A549 (cell line): ENCODE measurements at regions not wholly inside any gene's neighbourhood (a gene's known extent, or its start where the extent isn't known, plus 50 kb on each side); places are given as distances from the start of the nearest gene placed in this dataset.

Experiments
- CBX2 ChIP-seq: fragments of 200-600 bp; sonication (generic); IDR thresholded peaks from 2 replicates; pipeline ENCODE4 v1.6.1; 2016; ENCODE audit warnings: low read depth, mild to moderate bottlenecking, borderline replicate concordance
- EP300 ChIP-seq, 2 experiments: fragments of >200 bp; sonication (Bioruptor Twin); formaldehyde crosslinking; IDR thresholded peaks; 2 replicates in 1 of 2; 3 replicates in 1 of 2; pipeline ENCODE4 v1.6.1; 2016 to 2017
- GATA3 ChIP-seq: IDR thresholded peaks from 2 replicates; pipeline ENCODE4 v1.6.1; 2012; ENCODE audit warnings: borderline replicate concordance
- HDAC2 ChIP-seq: fragments of 200-600 bp; sonication (generic); IDR thresholded peaks from 2 replicates; pipeline ENCODE4 v1.6.1; 2016
- NR3C1 ChIP-seq: fragments of >200 bp; sonication (Bioruptor Twin); formaldehyde crosslinking; IDR thresholded peaks from 3 replicates; pipeline ENCODE4 v1.6.1; 2017
- POLR2A ChIP-seq: IDR thresholded peaks from 2 replicates; pipeline ENCODE4 v1.6.1; 2012; ENCODE audit warnings: mild to moderate bottlenecking, low read length
- ZNF302 ChIP-seq: fragments of 250-450 bp; sonication (Bioruptor Pico); IDR thresholded peaks from 2 replicates; pipeline ENCODE4 v1.9.0; 2021; ENCODE audit warnings: inconsistent platforms, mild to moderate bottlenecking, moderate library complexity
- TF ChIP-seq, protein P1 (sequence below): IDR thresholded peaks from 2 replicates; pipeline ENCODE4 v1.6.1; 2012
- TF ChIP-seq, protein P2 (sequence below): fragments of >200 bp; sonication (Bioruptor Twin); formaldehyde crosslinking; IDR thresholded peaks from 3 replicates; pipeline ENCODE4 v1.5.1; 2016
- TF ChIP-seq, protein P3 (sequence below): fragments of 150-350 bp; IDR thresholded peaks from 2 replicates; pipeline ENCODE4 v1.6.1; 2014; ENCODE audit warnings: low read depth, mild to moderate bottlenecking, low read length
- TF ChIP-seq, protein P4 (sequence below): IDR thresholded peaks from 2 replicates; pipeline ENCODE4 v1.6.1; 2012

DNA sequence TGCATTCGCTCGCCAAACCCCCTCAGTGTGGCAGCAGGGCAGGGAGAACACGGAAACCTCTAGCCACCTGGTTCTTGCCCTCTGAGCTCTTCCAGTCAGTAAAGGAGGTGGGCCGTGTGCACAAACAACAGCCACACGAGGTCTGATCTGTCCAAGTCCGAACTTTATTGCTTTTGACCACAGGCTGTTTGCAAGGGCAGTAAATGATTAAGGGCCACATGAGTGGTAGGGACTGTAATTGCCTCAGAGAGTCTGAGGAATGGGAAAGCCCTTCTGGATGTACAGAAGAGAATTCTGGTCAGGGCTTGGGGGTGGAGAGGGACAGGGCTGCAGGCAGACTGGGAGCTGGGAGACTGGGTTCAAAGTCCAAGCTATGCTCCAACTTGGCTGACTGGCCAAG lies 75.7 kb upstream of the LHX1 start:
- TF ChIP-seq, protein P1, sequence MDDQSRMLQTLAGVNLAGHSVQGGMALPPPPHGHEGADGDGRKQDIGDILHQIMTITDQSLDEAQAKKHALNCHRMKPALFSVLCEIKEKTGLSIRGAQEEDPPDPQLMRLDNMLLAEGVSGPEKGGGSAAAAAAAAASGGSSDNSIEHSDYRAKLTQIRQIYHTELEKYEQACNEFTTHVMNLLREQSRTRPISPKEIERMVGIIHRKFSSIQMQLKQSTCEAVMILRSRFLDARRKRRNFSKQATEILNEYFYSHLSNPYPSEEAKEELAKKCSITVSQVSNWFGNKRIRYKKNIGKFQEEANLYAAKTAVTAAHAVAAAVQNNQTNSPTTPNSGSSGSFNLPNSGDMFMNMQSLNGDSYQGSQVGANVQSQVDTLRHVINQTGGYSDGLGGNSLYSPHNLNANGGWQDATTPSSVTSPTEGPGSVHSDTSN: no peak
- TF ChIP-seq, protein P2, sequence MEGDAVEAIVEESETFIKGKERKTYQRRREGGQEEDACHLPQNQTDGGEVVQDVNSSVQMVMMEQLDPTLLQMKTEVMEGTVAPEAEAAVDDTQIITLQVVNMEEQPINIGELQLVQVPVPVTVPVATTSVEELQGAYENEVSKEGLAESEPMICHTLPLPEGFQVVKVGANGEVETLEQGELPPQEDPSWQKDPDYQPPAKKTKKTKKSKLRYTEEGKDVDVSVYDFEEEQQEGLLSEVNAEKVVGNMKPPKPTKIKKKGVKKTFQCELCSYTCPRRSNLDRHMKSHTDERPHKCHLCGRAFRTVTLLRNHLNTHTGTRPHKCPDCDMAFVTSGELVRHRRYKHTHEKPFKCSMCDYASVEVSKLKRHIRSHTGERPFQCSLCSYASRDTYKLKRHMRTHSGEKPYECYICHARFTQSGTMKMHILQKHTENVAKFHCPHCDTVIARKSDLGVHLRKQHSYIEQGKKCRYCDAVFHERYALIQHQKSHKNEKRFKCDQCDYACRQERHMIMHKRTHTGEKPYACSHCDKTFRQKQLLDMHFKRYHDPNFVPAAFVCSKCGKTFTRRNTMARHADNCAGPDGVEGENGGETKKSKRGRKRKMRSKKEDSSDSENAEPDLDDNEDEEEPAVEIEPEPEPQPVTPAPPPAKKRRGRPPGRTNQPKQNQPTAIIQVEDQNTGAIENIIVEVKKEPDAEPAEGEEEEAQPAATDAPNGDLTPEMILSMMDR: no peak
- no peak for TF ChIP-seq HDAC2
- TF ChIP-seq POLR2A: no peak
- no peak for TF ChIP-seq EP300 (IDR thresholded peaks at IDR 0.05)
- no peak for TF ChIP-seq GATA3
- TF ChIP-seq CBX2: no peak
- TF ChIP-seq NR3C1: no peak
- TF ChIP-seq, protein P3, sequence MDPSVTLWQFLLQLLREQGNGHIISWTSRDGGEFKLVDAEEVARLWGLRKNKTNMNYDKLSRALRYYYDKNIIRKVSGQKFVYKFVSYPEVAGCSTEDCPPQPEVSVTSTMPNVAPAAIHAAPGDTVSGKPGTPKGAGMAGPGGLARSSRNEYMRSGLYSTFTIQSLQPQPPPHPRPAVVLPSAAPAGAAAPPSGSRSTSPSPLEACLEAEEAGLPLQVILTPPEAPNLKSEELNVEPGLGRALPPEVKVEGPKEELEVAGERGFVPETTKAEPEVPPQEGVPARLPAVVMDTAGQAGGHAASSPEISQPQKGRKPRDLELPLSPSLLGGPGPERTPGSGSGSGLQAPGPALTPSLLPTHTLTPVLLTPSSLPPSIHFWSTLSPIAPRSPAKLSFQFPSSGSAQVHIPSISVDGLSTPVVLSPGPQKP: no peak
- no peak for TF ChIP-seq ZNF302
- TF ChIP-seq, protein P4, sequence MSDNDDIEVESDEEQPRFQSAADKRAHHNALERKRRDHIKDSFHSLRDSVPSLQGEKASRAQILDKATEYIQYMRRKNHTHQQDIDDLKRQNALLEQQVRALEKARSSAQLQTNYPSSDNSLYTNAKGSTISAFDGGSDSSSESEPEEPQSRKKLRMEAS: no peak
